IMR-90 (cell line): ENCODE measurements at regions not wholly inside any gene's neighbourhood (a gene's known extent, or its start where the extent isn't known, plus 50 kb on each side); places are given as distances from the start of the nearest gene placed in this dataset.

Source experiments
- ATAC-seq: fragments of 200-7000 bp; cut with Tn5 transposase; 2 replicates; pipeline ENCODE4 v1.9.1; 2020; ENCODE audit warnings: low read depth, mild to moderate bottlenecking, moderate library complexity
- BruUV-seq: library from RNA; stranded (reverse); fragments of 400-500 nt; replicated peaks from 2 replicates; lab custom pipeline; 2021; lab: Mats Ljungman, UMichigan
- CTCF ChIA-PET: fragments of 300-600 bp; formaldehyde crosslinking; extraction: SDS; loops from one replicate; lab custom pipeline; 2021; ENCODE audit warnings: antibody characterized with exemption; lab: Yijun Ruan, JAX
- POLR2A ChIA-PET: fragments of 300-600 bp; sonication (Branson Sonifier 250); formaldehyde crosslinking; loops from one replicate; lab custom pipeline; 2022; ENCODE audit warnings: antibody characterized with exemption; ENCODE audit not compliant: unreplicated experiment; lab: Charles Lee
- DNase-seq: peaks from one replicate; pipeline ENCODE4 v3.0.0; 2013
- H2AFZ ChIP-seq: replicated peaks from 2 replicates; pipeline ENCODE3; 2013; ENCODE audit warnings: low read length, mild to moderate bottlenecking; ENCODE audit not compliant: poor library complexity
- H2AK5ac ChIP-seq: 2 replicates; pipeline ENCODE4 v1.6.1; 2013; ENCODE audit warnings: low read depth, low read length, inconsistent platforms
- H2AK9ac ChIP-seq: replicated peaks from 2 replicates; pipeline ENCODE3; 2013; ENCODE audit warnings: mild to moderate bottlenecking, low read depth, low read length, moderate library complexity; ENCODE audit not compliant: poor library complexity
- H2BK120ac ChIP-seq: 2 replicates; pipeline ENCODE4 v1.6.1; 2013; ENCODE audit warnings: low read depth, low read length, inconsistent platforms
- H2BK15ac ChIP-seq: 3 replicates; pipeline ENCODE4 v1.6.1; 2013; ENCODE audit warnings: low read depth, low read length, inconsistent platforms
- H2BK20ac ChIP-seq: 2 replicates; pipeline ENCODE4 v1.6.1; 2013; ENCODE audit warnings: low read depth, mild to moderate bottlenecking, inconsistent platforms, low read length, moderate library complexity
- H2BK5ac ChIP-seq: 2 replicates; pipeline ENCODE4 v1.6.1; 2013; ENCODE audit warnings: mild to moderate bottlenecking, low read depth, low read length, inconsistent platforms; ENCODE audit not compliant: poor library complexity, severe bottlenecking
- H3K14ac ChIP-seq: replicated peaks from 2 replicates; pipeline ENCODE4 v1.6.1; 2013; ENCODE audit warnings: low read depth, low read length, inconsistent platforms
- H3K18ac ChIP-seq: 2 replicates; pipeline ENCODE4 v1.6.1; 2013; ENCODE audit warnings: low read depth, low read length, control low read depth
- H3K23ac ChIP-seq: 2 replicates; pipeline ENCODE4 v1.6.1; 2013; ENCODE audit warnings: low read depth, low read length, inconsistent platforms
- H3K27ac ChIP-seq: 2 replicates; pipeline ENCODE4 v1.5.1; 2013; ENCODE audit warnings: mild to moderate bottlenecking, control low read depth, low read length; ENCODE audit not compliant: insufficient read depth
- H3K27me3 ChIP-seq: 2 replicates; pipeline ENCODE4 v1.6.1; 2013; ENCODE audit warnings: low read length; ENCODE audit not compliant: control insufficient read depth, insufficient read depth
- H3K36me3 ChIP-seq: 2 replicates; pipeline ENCODE4 v1.6.1; 2013; ENCODE audit warnings: low read length, mixed read lengths; ENCODE audit not compliant: control insufficient read depth, insufficient read depth
- H3K4ac ChIP-seq: 2 replicates; pipeline ENCODE4 v1.6.1; 2013; ENCODE audit warnings: low read depth, low read length, inconsistent platforms
- H3K4me1 ChIP-seq: 2 replicates; pipeline ENCODE4 v1.6.1; 2013; ENCODE audit warnings: low read length, mixed read lengths; ENCODE audit not compliant: control insufficient read depth, insufficient read depth
- H3K4me2 ChIP-seq: 2 replicates; pipeline ENCODE4 v1.6.1; 2013; ENCODE audit warnings: low read depth, mild to moderate bottlenecking, control low read depth, low read length, moderate library complexity
- H3K4me3 ChIP-seq: 2 replicates; pipeline ENCODE4 v1.5.1; 2013; ENCODE audit warnings: low read depth, mild to moderate bottlenecking, control low read depth, low read length, moderate library complexity; ENCODE audit not compliant: insufficient read depth
- H3K56ac ChIP-seq: 2 replicates; pipeline ENCODE4 v1.6.1; 2013; ENCODE audit warnings: low read length, inconsistent platforms; ENCODE audit not compliant: insufficient read depth; ENCODE audit errors: extremely low read depth
- H3K79me1 ChIP-seq, 2 experiments: 2 replicates each; pipeline ENCODE4 v1.6.1; 2013; ENCODE audit warnings: low read length in 2 of 2, inconsistent platforms in 1 of 2, low read depth in 1 of 2
- H3K9ac ChIP-seq: 2 replicates; pipeline ENCODE4 v1.6.1; 2013; ENCODE audit warnings: low read depth, low read length, control low read depth
- H3K9me1 ChIP-seq: 2 replicates; pipeline ENCODE4 v1.6.1; 2013; ENCODE audit warnings: low read length, inconsistent platforms; ENCODE audit not compliant: insufficient read depth
- H3K9me3 ChIP-seq: 2 replicates; pipeline ENCODE4 v1.6.1; 2013; ENCODE audit warnings: low read length; ENCODE audit not compliant: control insufficient read depth, insufficient read depth
- H4K20me1 ChIP-seq: 2 replicates; pipeline ENCODE4 v1.6.1; 2013; ENCODE audit warnings: low read length, inconsistent platforms; ENCODE audit not compliant: insufficient read depth
- H4K5ac ChIP-seq: 2 replicates; pipeline ENCODE4 v1.6.1; 2013; ENCODE audit warnings: mild to moderate bottlenecking, low read depth, low read length, control low read depth
- H4K8ac ChIP-seq, 2 experiments: 2 replicates each; pipeline ENCODE4 v1.6.1; 2013; ENCODE audit warnings: low read depth in 2 of 2, low read length in 2 of 2, control low read depth in 1 of 2, inconsistent platforms in 1 of 2
- H4K91ac ChIP-seq: 2 replicates; pipeline ENCODE4 v1.6.1; 2013; ENCODE audit warnings: low read depth, low read length, inconsistent platforms; ENCODE audit not compliant: insufficient read depth
- CTCF ChIP-seq: conservative IDR thresholded peaks from 2 replicates; pipeline ENCODE4 v1.5.1; 2012; ENCODE audit warnings: mild to moderate bottlenecking, low read depth, low read length, improper control_type of control experiment
- FOS ChIP-seq: fragments of 150-350 bp; IDR thresholded peaks from 2 replicates; pipeline ENCODE4 v1.6.1; 2016; ENCODE audit warnings: low read depth, low read length
- MAZ ChIP-seq: IDR thresholded peaks from 2 replicates; pipeline ENCODE4 v1.6.1; 2012; ENCODE audit warnings: low read depth, mild to moderate bottlenecking, low read length, improper control_type of control experiment, moderate library complexity, borderline replicate concordance
- RCOR1 ChIP-seq: IDR thresholded peaks from 2 replicates; pipeline ENCODE4 v1.6.1; 2012; ENCODE audit warnings: mild to moderate bottlenecking, low read length, improper control_type of control experiment; ENCODE audit not compliant: insufficient replicate concordance
- RFX5 ChIP-seq: IDR thresholded peaks from 2 replicates; pipeline ENCODE4 v1.8.0; 2012; ENCODE audit warnings: low read depth, mild to moderate bottlenecking, low read length, moderate library complexity
- WGBS, 2 experiments: methylation state at CpG; one replicate each; pipeline versions ENCODE4 v1.1.5 to v1.1.7; 2013; ENCODE audit warnings: missing lambda C conversion rate in 2 of 2; ENCODE audit not compliant: insufficient read length in 1 of 2; ENCODE audit errors: extremely low coverage in 2 of 2; 5-methylcytosine and 5-hydroxymethylcytosine counted together
- dilution Hi-C: fragments of 300-500 bp; cut with HindIII; formaldehyde crosslinking; loops from one replicate; pipeline ENCODE4 v1.14.3; 2018; ENCODE audit warnings: low sequenced_read_pairs; ENCODE audit not compliant: unreplicated experiment
- in situ Hi-C: fragments of 300-500 bp; cut with MboI; formaldehyde crosslinking; loops from 3 replicates; pipeline ENCODE4 v1.14.3; 2019; ENCODE audit warnings: low sequenced_read_pairs, inconsistent platforms, mixed read lengths
- intact Hi-C: fragments of 100-400 bp; cut with micrococcal nuclease; formaldehyde crosslinking; loops from 2 replicates; pipeline ENCODE4 v1.10.0; 2022

GRCh38 chr3:189096092-189096491, 75.7 kb upstream of the TPRG1 start:
- no peak overlapping the region for H3K56ac ChIP-seq
- no peaks in the 10 kb centered on the region for H3K9me1 ChIP-seq
- H3K18ac ChIP-seq, result no peak overlapping the region
- BruUV-seq, result no TSS peak
- ATAC-seq (no peak), DNase-seq (no peak)
- H2BK20ac ChIP-seq, result no peak overlapping the region
- H3K9ac ChIP-seq, result no peak overlapping the region
- H2BK120ac ChIP-seq, result no peak overlapping the region
- H3K27me3 ChIP-seq, result peaks cover 11% of the 10 kb centered on the region
- intact Hi-C loops (no loop called here), dilution Hi-C loops (no loop called here), in situ Hi-C loops (no loop called here)
- no peak overlapping the region for H4K5ac ChIP-seq
- H3K14ac ChIP-seq, result no peak overlapping the region
- no peaks in the 10 kb centered on the region for H3K9me3 ChIP-seq
- H3K4ac ChIP-seq, result no peak overlapping the region
- no peak overlapping the region for H4K8ac ChIP-seq
- no peak overlapping the region for H3K4me2 ChIP-seq
- no peaks in the 10 kb centered on the region for H4K20me1 ChIP-seq
- H2AFZ ChIP-seq, result no peak overlapping the region
- H4K91ac ChIP-seq, result no peak overlapping the region
- ChIA-PET POLR2A (no interaction called here), CTCF (interaction anchor here (0.6 kb wide), 1 partner anchor 1009 kb away, joined by 5 read pairs; no protein-coding TSS in a partner anchor)
- H2AK9ac ChIP-seq, result no peak overlapping the region
- H3K79me1 ChIP-seq, result no peaks in the 10 kb centered on the region
- H2AK5ac ChIP-seq, result no peak overlapping the region
- H2BK5ac ChIP-seq, result no peak overlapping the region
- no peak overlapping the region for H3K4me3 ChIP-seq
- H3K23ac ChIP-seq, result no peak overlapping the region
- no peak for TF ChIP-seq RFX5
- no peak for TF ChIP-seq RCOR1
- no peak for TF ChIP-seq FOS
- no peak for TF ChIP-seq CTCF
- no peak for TF ChIP-seq MAZ
- H3K4me1 ChIP-seq, result no peaks in the 10 kb centered on the region
- H2BK15ac ChIP-seq, result no peak overlapping the region
- 63% methylated on average over 1 of the region's 1 CpG; no CpG with 5 or more reads in 1 of the 2 experiments for WGBS, 2 experiments
- no peaks in the 10 kb centered on the region for H3K36me3 ChIP-seq
- H3K27ac ChIP-seq, result no peak overlapping the region
